ENCODE measurements at regions not wholly inside any gene's neighbourhood (a gene's known extent, or its start where the extent isn't known, plus 50 kb on each side); places are given as distances from the start of the nearest gene placed in this dataset.

GRCh38 chr7:119994928-119995327, 278.0 kb upstream of the KCND2 start:
- TF ChIP-seq CTCF (IDR thresholded peaks at IDR 0.05), result no peak
- no peak for TF ChIP-seq POLR2A (IDR thresholded peaks at IDR 0.05)
